ENCODE measurements at regions not wholly inside any gene's neighbourhood (a gene's known extent, or its start where the extent isn't known, plus 50 kb on each side); places are given as distances from the start of the nearest gene placed in this dataset.

GRCh38 chrX:6954836-6955235 is 192.7 kb upstream of the STS start:
- no peak for TF ChIP-seq CTCF (IDR thresholded peaks at IDR 0.05; ENCODE audit: low read length)
- no peak for TF ChIP-seq EZH2 (IDR thresholded peaks at IDR 0.05; ENCODE audit: borderline replicate concordance, low read length)

Measured in OCI-LY1 (cell line).